Lower leg skin (tissue), 3 donors: ENCODE measurements at regions not wholly inside any gene's neighbourhood (a gene's known extent, or its start where the extent isn't known, plus 50 kb on each side); places are given as distances from the start of the nearest gene placed in this dataset.

Experiments used
- CTCF ChIP-seq, 3 donors: fragments of 450-650 bp; IDR thresholded peaks; one replicate each; pipeline ENCODE4 v1.5.1; 2016; ENCODE audit warnings: antibody characterized with exemption in 3 of 3, mild to moderate bottlenecking in 3 of 3, moderate library complexity in 2 of 3
- POLR2A ChIP-seq, 2 donors: fragments of 450-650 bp; IDR thresholded peaks; one replicate each; pipeline ENCODE4 v1.6.1; 2016 to 2017; ENCODE audit warnings: antibody characterized with exemption in 2 of 2, mild to moderate bottlenecking in 1 of 2, moderate library complexity in 1 of 2

GRCh38 chr4:45640281-45640680, 483.6 kb downstream of the GABRG1 start:
- TF ChIP-seq POLR2A (IDR thresholded peaks at IDR 0.05) (no peak), CTCF (IDR thresholded peaks at IDR 0.05) (no peak)
